ENCODE measurements at regions not wholly inside any gene's neighbourhood (a gene's known extent, or its start where the extent isn't known, plus 50 kb on each side); places are given as distances from the start of the nearest gene placed in this dataset.
A peak's percentile ranks its signal among the peaks of the same experiment; 100 is the strongest.

DNA sequence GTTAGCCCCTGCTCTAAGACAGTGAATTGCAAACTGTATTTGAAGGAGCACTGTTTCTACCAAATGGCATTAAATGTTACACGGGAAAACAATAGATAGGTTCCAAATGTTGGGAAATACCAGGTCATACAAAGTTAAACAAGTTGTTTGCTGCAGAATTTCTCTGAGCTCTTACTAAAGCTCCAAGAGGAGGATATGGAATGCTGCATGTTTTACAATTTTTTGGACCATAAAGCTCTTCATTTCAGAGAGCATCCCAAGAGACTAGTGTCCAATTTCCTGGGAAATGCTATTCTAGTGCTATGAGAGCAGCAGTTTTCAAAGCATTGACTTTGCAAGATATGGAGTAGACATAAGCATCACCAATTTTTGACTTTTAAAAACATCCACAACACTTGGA lies 155.6 kb upstream of the CCDC68 start:
- intact Hi-C loops (cut with DNase I) = no loop called here
- TF ChIP-seq, protein P1, sequence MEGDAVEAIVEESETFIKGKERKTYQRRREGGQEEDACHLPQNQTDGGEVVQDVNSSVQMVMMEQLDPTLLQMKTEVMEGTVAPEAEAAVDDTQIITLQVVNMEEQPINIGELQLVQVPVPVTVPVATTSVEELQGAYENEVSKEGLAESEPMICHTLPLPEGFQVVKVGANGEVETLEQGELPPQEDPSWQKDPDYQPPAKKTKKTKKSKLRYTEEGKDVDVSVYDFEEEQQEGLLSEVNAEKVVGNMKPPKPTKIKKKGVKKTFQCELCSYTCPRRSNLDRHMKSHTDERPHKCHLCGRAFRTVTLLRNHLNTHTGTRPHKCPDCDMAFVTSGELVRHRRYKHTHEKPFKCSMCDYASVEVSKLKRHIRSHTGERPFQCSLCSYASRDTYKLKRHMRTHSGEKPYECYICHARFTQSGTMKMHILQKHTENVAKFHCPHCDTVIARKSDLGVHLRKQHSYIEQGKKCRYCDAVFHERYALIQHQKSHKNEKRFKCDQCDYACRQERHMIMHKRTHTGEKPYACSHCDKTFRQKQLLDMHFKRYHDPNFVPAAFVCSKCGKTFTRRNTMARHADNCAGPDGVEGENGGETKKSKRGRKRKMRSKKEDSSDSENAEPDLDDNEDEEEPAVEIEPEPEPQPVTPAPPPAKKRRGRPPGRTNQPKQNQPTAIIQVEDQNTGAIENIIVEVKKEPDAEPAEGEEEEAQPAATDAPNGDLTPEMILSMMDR (IDR thresholded peaks at IDR 0.05) = no peak
- TF ChIP-seq POLR2A (IDR thresholded peaks at IDR 0.05) = no peak
- WGBS (ENCODE audit: insufficient coverage, low coverage, low lambda C conversion rate, missing lambda C conversion rate) = 45% methylated on average over 1 of the region's 1 CpG
- no peaks in the 10 kb centered on the region for H3K4me1 ChIP-seq
- DNase-seq = no peak
- no peaks in the 10 kb centered on the region for H3K27me3 ChIP-seq
- H3K36me3 ChIP-seq = no peaks in the 10 kb centered on the region
- H3K4me3 ChIP-seq = no peak overlapping the region
- ATAC-seq = no peak
- H3K27ac ChIP-seq = no peak overlapping the region
- H3K9me3 ChIP-seq = no peaks in the 10 kb centered on the region

DNA sequence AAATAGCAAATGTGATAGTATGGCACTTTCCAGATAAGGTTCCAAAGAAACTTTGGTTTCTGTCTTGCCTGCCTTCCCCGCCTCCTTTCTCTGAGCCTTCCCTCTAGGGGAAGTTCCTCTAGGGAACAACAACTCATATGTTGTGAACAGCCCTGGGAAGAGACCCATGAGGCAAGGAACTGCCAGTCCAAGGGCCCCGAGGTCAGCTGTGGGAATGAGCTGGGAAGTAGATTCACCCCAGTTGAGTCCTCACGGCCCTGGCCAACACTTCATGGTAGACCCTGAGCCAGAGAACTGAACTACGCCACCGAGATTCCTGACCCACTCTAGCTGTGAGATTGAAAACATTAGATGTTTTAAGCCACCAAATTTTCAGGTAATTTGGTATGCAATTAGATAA lies 154.5 kb upstream of the CCDC68 start:
- intact Hi-C loops (cut with DNase I) = no loop called here
- DNase-seq (no peak), ATAC-seq (no peak)
- no peak overlapping the region for H3K4me3 ChIP-seq
- H3K36me3 ChIP-seq = no peaks in the 10 kb centered on the region
- no peaks in the 10 kb centered on the region for H3K4me1 ChIP-seq
- H3K27me3 ChIP-seq = no peaks in the 10 kb centered on the region
- no peak overlapping the region for H3K27ac ChIP-seq
- H3K9me3 ChIP-seq = no peaks in the 10 kb centered on the region
- 77% methylated on average over 3 of the region's 5 CpGs for WGBS (ENCODE audit: insufficient coverage, low coverage, low lambda C conversion rate, missing lambda C conversion rate)
- TF ChIP-seq POLR2A (IDR thresholded peaks at IDR 0.05) = no peak
- TF ChIP-seq, protein P1 (IDR thresholded peaks at IDR 0.05) = no peak

DNA sequence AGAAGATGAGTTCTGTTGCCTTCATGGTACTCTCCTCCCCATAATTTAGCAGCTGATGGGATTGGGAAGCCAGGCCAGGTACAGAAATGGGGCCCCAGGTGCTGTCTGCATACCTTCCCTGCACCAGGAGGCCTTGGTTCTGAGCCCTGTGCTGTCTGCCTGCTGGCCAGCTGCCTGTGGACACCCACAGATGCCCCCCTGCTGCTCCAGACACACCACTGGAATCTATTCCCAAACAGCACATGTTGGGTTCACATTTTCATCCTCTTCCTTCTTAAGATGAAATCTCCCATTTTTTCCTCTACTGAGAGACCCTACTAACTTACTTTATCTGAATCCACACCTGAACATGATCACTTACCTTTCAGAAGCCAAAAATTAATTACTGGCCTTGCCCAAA lies 152.0 kb upstream of the CCDC68 start:
- Histone ChIP-seq H3K27me3 (no peaks in the 10 kb centered on the region), H3K36me3 (no peaks in the 10 kb centered on the region), H3K4me1 (no peaks in the 10 kb centered on the region), H3K27ac (no peak overlapping the region), H3K4me3 (no peak overlapping the region), H3K9me3 (no peaks in the 10 kb centered on the region)
- ATAC-seq (no peak), DNase-seq (no peak)
- no peak for TF ChIP-seq POLR2A (IDR thresholded peaks at IDR 0.05)
- TF ChIP-seq, protein P1 (IDR thresholded peaks at IDR 0.05) = no peak
- intact Hi-C loops (cut with DNase I) = no loop called here

DNA sequence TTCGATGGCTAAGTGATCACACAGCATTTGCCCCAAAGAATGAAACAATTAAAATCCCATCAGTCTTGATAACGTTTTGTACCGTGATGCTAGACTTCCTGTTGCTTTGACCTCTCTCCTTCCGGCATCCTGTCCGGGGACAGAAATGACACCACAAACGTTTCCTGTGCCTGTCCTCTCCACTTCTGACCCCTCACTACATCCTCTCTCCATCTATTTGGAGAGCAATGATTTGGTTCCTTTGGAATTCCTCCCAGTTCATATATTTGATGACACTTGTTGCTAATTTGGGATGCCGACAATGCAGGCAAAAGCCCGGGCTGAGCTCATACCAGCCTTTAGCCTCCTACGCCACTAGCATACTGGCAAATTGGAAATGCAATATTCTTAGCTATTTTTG lies 151.2 kb upstream of the CCDC68 start:
- no peaks in the 10 kb centered on the region for H3K27me3 ChIP-seq
- TF ChIP-seq, protein P1 (IDR thresholded peaks at IDR 0.05) = no peak
- TF ChIP-seq POLR2A (IDR thresholded peaks at IDR 0.05) = no peak
- no peaks in the 10 kb centered on the region for H3K4me1 ChIP-seq
- 27% methylated on average over 9 of the region's 9 CpGs for WGBS (ENCODE audit: insufficient coverage, low coverage, low lambda C conversion rate, missing lambda C conversion rate)
- ATAC-seq (peak; percentile 79 to 95 (median 84)), DNase-seq (no peak)
- no peaks in the 10 kb centered on the region for H3K36me3 ChIP-seq
- intact Hi-C loops (cut with DNase I) = no loop called here
- H3K9me3 ChIP-seq = no peaks in the 10 kb centered on the region
- no peak overlapping the region for H3K4me3 ChIP-seq
- H3K27ac ChIP-seq = no peak overlapping the region

DNA sequence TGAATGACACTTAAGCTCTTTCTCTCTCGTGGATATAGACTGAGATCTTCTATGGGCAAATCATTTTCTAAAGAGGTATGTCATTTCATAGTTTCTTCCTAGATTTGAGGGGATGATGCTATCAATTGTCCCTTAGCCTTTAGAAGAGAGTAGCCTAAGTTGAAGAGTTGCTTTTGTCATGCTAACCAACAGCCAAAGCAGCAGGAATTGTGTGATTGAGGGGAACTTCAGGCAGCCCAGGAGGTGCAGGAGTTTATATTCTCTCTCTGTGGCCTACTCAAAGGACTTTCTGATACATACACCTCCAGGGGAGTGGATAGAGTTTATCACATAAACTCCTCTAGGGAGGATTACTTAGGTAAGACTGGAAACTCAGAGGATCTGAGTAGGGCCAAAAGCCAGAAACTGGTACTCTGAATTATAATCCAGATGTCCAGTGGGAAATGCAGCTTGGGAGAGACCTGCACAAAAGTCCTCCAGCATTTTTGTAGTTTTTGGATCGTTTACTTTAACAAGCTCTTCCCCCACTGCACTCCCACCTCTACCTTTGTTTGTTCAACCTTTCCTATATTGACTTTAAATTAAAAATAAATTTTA lies 150.7 kb upstream of the CCDC68 start:
- H3K4me1 ChIP-seq = no peaks in the 10 kb centered on the region
- TF ChIP-seq, protein P1 (IDR thresholded peaks at IDR 0.05) = no peak
- TF ChIP-seq POLR2A (IDR thresholded peaks at IDR 0.05) = no peak
- no peaks in the 10 kb centered on the region for H3K9me3 ChIP-seq
- intact Hi-C loops (cut with DNase I) = no loop called here
- no peaks in the 10 kb centered on the region for H3K27me3 ChIP-seq
- H3K27ac ChIP-seq = no peak overlapping the region
- no peak for DNase-seq
- 29% methylated on average over 2 of the region's 2 CpGs for WGBS (ENCODE audit: insufficient coverage, low coverage, low lambda C conversion rate, missing lambda C conversion rate)
- no peaks in the 10 kb centered on the region for H3K36me3 ChIP-seq
- no peak overlapping the region for H3K4me3 ChIP-seq
- ATAC-seq = peak in 2 of 4 donors; percentile 7 to 13

All from right lobe of liver (tissue), 6 donors.